ENCODE measurements at regions not wholly inside any gene's neighbourhood (a gene's known extent, or its start where the extent isn't known, plus 50 kb on each side); places are given as distances from the start of the nearest gene placed in this dataset.

GRCh38 chr2:42979870-42980763, 187.7 kb upstream of the HAAO start:
- peaks cover 73% of the 10 kb centered on the region for H3K4me1 ChIP-seq (ENCODE audit: control insufficient read depth, insufficient read depth, low read length)
- peak overlapping the region; percentile 88 for H3K27ac ChIP-seq (ENCODE audit: low read length)
- H3K27me3 ChIP-seq (ENCODE audit: control insufficient read depth, insufficient read depth, low read length), result no peaks in the 10 kb centered on the region
- peak; percentile 94 to 98 for DNase-seq
- 31% methylated on average over 3 of the region's 16 CpGs for WGBS (ENCODE audit: insufficient coverage, low lambda C conversion rate)
- H3K36me3 ChIP-seq (ENCODE audit: control insufficient read depth, insufficient read depth, low read length), result no peaks in the 10 kb centered on the region
- no peak overlapping the region for H3K4me3 ChIP-seq (ENCODE audit: low read length)
- H3K9me3 ChIP-seq (ENCODE audit: control insufficient read depth, low read depth, low read length), result peaks cover 4% of the 10 kb centered on the region

DNA sequence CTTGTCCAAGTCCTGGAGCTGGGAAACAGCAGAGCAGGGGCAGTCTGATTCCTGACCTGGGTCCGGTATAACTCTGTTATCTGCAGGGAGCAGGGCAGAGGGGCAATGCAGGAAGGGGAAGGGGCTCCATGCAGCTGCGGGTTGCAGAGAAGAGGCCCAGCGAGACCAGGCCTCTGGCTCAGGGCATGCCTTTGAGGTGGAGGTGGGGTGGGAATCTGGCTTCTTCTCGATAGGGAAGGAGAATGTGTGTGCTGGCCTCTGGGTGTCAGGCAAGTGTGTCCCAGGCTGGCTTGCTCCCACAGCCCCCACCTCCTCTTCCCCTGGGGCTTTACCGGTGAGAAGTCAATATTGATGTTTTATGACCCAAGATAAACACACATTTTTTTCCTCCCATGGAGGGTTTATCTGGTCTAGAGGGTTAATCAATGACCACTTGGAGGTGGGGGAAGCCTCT, 187.1 kb upstream of the HAAO start:
- WGBS (ENCODE audit: insufficient coverage, low lambda C conversion rate), result no CpG with 5 or more reads among the region's 5 CpGs
- Histone ChIP-seq H3K27ac (ENCODE audit: low read length) (peak overlapping the region; percentile 88), H3K9me3 (ENCODE audit: control insufficient read depth, low read depth, low read length) (peaks cover 4% of the 10 kb centered on the region), H3K27me3 (ENCODE audit: control insufficient read depth, insufficient read depth, low read length) (no peaks in the 10 kb centered on the region), H3K4me1 (ENCODE audit: control insufficient read depth, insufficient read depth, low read length) (peaks cover 80% of the 10 kb centered on the region), H3K4me3 (ENCODE audit: low read length) (no peak overlapping the region), H3K36me3 (ENCODE audit: control insufficient read depth, insufficient read depth, low read length) (no peaks in the 10 kb centered on the region)
- DNase-seq, result no peak

DNA sequence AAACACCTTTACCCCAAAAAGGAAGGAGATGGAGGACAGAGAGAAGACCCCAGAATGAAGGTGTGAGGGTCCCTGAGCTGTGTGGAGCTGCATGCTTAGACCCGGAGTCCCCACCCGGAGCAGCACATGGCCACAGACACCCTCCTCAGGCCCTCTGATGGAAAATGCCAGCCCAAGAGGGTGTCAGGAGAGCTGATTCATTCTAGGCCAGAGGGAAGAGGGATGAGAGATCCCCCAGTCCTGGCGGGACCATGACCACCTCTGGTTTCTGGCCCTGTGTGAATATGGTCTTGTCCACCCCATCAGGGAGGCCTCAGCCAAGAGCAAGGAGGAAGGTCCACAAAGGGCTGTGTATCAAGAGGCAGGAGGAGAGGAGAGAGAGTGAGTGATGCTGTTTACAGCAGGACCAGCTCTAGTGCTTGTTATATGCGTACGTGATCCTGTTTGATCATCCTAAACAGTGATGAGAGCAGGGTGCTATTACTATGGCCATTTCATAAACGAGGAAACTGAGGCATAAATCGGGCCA, 186.6 kb upstream of the HAAO start:
- peaks cover 4% of the 10 kb centered on the region for H3K9me3 ChIP-seq (ENCODE audit: control insufficient read depth, low read depth, low read length)
- H3K27ac ChIP-seq (ENCODE audit: low read length), result peak overlapping the region; percentile 75
- DNase-seq, result peak in 1 of 2 donors; percentile 63
- H3K36me3 ChIP-seq (ENCODE audit: control insufficient read depth, insufficient read depth, low read length), result no peaks in the 10 kb centered on the region
- H3K4me3 ChIP-seq (ENCODE audit: low read length), result no peak overlapping the region
- peaks cover 83% of the 10 kb centered on the region for H3K4me1 ChIP-seq (ENCODE audit: control insufficient read depth, insufficient read depth, low read length)
- no peaks in the 10 kb centered on the region for H3K27me3 ChIP-seq (ENCODE audit: control insufficient read depth, insufficient read depth, low read length)
- whole genome bisulfite sequencing (ENCODE audit: insufficient coverage, low lambda C conversion rate), result no CpG with 5 or more reads among the region's 7 CpGs

DNA sequence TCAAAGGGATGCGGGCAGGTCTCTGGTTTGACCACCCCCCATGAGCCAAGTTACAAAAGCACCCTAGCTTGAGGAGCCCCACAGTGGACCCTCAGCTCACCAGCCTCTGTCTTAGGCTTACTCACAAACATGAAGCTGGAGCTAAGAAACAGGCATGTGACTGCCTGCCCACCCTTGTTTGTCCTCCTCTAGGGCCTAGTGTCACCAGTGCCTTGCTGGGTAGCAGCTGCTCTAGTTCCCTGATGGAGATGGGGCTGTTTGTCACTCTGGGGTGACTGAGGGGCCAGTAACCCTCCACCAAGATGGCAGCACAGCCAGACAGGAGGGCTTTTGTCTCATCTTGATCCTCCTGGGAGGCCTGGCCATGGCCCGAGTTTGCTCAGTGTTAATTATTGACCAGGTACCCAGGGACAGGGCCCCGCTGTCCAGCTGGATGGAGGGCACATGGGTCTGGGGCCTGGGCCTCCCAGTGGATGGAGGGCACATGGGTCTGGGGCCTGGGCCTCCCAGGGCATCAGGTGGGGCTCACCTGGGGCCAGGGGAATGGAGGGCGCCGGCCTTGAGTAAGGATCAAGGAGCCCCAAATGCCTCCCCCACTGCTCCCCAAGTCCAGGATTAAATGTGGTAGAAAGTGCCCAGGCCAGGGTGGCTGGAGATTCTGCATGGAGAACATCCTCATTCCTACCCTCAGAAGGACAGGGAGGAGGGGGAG, 185.9 kb upstream of the HAAO start:
- WGBS (ENCODE audit: insufficient coverage, low lambda C conversion rate), result no CpG with 5 or more reads among the region's 5 CpGs
- Histone ChIP-seq H3K9me3 (ENCODE audit: control insufficient read depth, low read depth, low read length) (peaks cover 4% of the 10 kb centered on the region), H3K4me3 (ENCODE audit: low read length) (no peak overlapping the region), H3K27ac (ENCODE audit: low read length) (peak overlapping the region; percentile 75), H3K27me3 (ENCODE audit: control insufficient read depth, insufficient read depth, low read length) (no peaks in the 10 kb centered on the region), H3K4me1 (ENCODE audit: control insufficient read depth, insufficient read depth, low read length) (peaks cover 82% of the 10 kb centered on the region), H3K36me3 (ENCODE audit: control insufficient read depth, insufficient read depth, low read length) (no peaks in the 10 kb centered on the region)
- peak in 1 of 2 donors; percentile 69 for DNase-seq

GRCh38 chr2:42977270-42978174, 185.1 kb upstream of the HAAO start:
- WGBS (ENCODE audit: insufficient coverage, low lambda C conversion rate), result 90% methylated on average over 2 of the region's 12 CpGs
- peaks cover 2% of the 10 kb centered on the region for H3K36me3 ChIP-seq (ENCODE audit: control insufficient read depth, insufficient read depth, low read length)
- H3K27ac ChIP-seq (ENCODE audit: low read length), result peak overlapping the region; percentile 75

DNA sequence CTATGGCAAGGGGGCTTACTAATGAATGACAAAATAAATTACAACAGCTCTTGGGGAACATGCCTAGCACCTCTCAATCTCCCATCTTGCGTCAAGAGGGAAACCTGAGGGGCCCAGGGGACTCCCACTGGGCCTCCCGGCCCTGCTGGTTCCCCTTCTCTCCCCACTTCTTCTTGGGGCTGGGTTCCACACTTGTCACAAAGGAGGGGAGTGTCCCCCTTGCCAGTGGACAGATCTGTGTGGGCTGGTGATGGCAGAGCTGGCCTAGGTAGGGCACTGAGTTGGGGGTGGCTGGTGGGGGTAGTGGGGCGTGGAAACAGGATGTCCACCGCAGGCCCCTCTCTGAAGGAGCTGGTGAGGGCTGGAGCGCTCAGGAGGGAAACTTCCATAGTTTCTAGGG, 184.0 kb upstream of the HAAO start:
- peaks cover 75% of the 10 kb centered on the region for H3K4me1 ChIP-seq (ENCODE audit: control insufficient read depth, insufficient read depth, low read length)
- WGBS (ENCODE audit: insufficient coverage, low lambda C conversion rate), result no CpG with 5 or more reads among the region's 5 CpGs
- DNase-seq, result no peak
- no peaks in the 10 kb centered on the region for H3K27me3 ChIP-seq (ENCODE audit: control insufficient read depth, insufficient read depth, low read length)
- H3K27ac ChIP-seq (ENCODE audit: low read length), result peak overlapping the region; percentile 75
- peaks cover 9% of the 10 kb centered on the region for H3K36me3 ChIP-seq (ENCODE audit: control insufficient read depth, insufficient read depth, low read length)
- peaks cover 5% of the 10 kb centered on the region for H3K9me3 ChIP-seq (ENCODE audit: control insufficient read depth, low read depth, low read length)
- no peak overlapping the region for H3K4me3 ChIP-seq (ENCODE audit: low read length)

More at GRCh38 chr2:42977270-42978174, 185.1 kb upstream of the HAAO start:
- H3K4me3 ChIP-seq (ENCODE audit: low read length), result no peak overlapping the region
- H3K4me1 ChIP-seq (ENCODE audit: control insufficient read depth, insufficient read depth, low read length), result peaks cover 75% of the 10 kb centered on the region
- H3K27me3 ChIP-seq (ENCODE audit: control insufficient read depth, insufficient read depth, low read length), result no peaks in the 10 kb centered on the region
- peaks cover 9% of the 10 kb centered on the region for H3K9me3 ChIP-seq (ENCODE audit: control insufficient read depth, low read depth, low read length)
- DNase-seq, result no peak

DNA sequence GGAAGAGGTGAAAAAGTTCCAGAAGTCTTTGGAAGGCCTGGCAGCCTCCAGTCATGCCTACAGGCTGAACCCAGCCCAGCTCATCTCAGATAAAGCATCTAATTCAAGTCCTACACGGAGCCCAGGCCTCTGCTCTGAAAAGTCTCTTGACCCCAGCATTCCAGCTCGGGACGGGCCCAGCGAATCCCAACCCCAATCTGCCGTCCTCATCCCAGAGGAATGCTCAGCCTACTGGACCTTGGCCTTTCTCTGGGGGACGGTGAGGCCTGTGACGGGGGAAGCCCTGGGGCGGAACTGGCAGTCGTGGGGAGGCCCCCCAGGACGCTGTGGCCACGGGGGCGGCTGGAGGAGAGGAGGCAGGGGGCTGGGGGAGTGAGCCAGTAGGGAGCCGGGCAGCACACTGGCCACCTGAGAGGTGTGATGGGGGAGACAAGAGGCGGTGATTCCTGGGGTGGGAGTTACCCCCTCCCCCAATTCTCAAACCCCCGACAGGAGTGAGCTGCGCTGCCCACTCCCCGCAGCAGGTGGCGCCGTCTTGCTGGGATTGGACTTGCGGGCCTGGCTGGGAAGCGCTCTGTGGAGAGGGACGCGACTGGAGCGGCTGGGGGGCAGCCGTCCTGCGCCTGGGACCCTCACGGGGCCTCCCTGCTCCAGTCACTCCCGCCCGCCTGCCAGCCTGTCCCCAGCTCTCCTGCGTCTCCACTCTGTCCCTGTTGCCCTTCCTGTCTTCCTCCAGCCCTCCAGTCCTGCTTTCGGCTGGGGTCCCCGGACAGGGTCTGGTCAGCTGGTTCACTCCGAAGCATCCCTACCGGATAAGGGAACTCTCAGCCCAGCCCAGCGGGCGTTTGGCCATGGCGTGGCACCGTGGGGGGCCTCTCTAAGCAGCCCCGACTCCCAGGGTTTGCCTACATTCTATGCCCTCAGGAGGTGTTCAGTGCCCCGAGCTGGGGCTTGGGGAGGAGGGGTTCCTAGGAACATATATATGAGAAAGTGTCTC, 182.6 kb upstream of the HAAO start:
- no CpG with 5 or more reads among the region's 40 CpGs for whole genome bisulfite sequencing (ENCODE audit: insufficient coverage, low lambda C conversion rate)

DNA sequence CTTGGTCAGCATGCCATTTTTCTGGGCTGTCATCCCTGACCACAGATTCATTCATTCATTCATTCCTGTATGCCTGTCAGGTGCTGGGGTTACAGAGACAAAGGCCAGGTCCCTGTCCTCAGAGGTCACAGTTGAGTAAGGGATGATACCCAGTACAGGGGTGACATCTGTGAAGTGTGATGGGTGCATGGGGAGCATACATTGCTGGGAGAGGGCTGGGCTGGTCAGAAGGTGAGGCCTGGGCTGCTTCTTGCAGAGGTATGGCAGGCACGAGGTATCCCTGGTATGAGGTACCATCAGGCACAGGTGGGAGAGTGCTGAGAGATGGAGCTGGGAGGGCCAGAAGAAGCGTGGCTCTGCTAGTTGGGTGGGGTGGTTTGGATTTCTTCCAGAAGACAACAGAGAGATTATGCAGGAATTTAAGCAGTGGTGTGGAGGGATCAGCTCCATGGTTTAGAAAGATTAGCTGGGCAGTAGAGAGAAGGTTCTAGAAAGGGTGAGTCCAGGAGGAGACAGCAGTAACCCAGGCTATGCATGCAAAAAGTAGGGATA, 181.9 kb upstream of the HAAO start:
- peak in 1 of 2 donors; percentile 46 for DNase-seq
- peaks cover 58% of the 10 kb centered on the region for H3K4me1 ChIP-seq (ENCODE audit: control insufficient read depth, insufficient read depth, low read length)

More for the DNA sequence above, 182.6 kb upstream of the HAAO start:
- Histone ChIP-seq H3K27ac (ENCODE audit: low read length) (peak overlapping the region; percentile 86), H3K4me1 (ENCODE audit: control insufficient read depth, insufficient read depth, low read length) (peaks cover 62% of the 10 kb centered on the region), H3K9me3 (ENCODE audit: control insufficient read depth, low read depth, low read length) (peaks cover 5% of the 10 kb centered on the region), H3K4me3 (ENCODE audit: low read length) (peak overlapping the region; percentile 32), H3K27me3 (ENCODE audit: control insufficient read depth, insufficient read depth, low read length) (no peaks in the 10 kb centered on the region), H3K36me3 (ENCODE audit: control insufficient read depth, insufficient read depth, low read length) (peaks cover 12% of the 10 kb centered on the region)
- peak; percentile 78 to 87 for DNase-seq

DNA sequence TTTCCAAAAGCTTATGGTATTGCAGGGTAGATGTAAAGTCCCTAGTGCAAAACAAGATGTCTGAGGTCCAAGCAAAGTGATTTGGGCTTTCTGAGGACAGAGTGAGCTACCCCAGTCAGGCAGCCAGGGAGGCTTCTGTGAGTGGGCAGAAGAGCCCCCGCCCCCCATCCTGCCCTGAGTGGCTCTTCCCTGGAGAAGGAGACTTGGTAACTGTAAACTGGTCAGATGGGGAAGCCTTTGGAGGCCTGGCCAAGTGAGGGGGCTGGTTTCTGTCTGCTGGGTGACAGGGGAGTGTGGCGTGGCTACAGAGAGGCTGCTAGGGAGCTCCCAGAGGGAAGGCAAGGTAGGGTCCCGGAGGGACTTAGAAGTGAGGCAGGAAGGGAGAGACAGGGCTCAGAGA, 181.3 kb upstream of the HAAO start:
- WGBS (ENCODE audit: insufficient coverage, low lambda C conversion rate), result no CpG with 5 or more reads among the region's 3 CpGs
- H3K4me3 ChIP-seq (ENCODE audit: low read length), result no peak overlapping the region
- peaks cover 12% of the 10 kb centered on the region for H3K36me3 ChIP-seq (ENCODE audit: control insufficient read depth, insufficient read depth, low read length)
- peaks cover 5% of the 10 kb centered on the region for H3K9me3 ChIP-seq (ENCODE audit: control insufficient read depth, low read depth, low read length)
- peak overlapping the region; percentile 86 for H3K27ac ChIP-seq (ENCODE audit: low read length)
- DNase-seq, result no peak
- peaks cover 52% of the 10 kb centered on the region for H3K4me1 ChIP-seq (ENCODE audit: control insufficient read depth, insufficient read depth, low read length)
- H3K27me3 ChIP-seq (ENCODE audit: control insufficient read depth, insufficient read depth, low read length), result no peaks in the 10 kb centered on the region

More for the DNA sequence above, 181.9 kb upstream of the HAAO start:
- WGBS (ENCODE audit: insufficient coverage, low lambda C conversion rate), result no CpG with 5 or more reads among the region's 2 CpGs
- peak overlapping the region; percentile 86 for H3K27ac ChIP-seq (ENCODE audit: low read length)
- no peaks in the 10 kb centered on the region for H3K27me3 ChIP-seq (ENCODE audit: control insufficient read depth, insufficient read depth, low read length)
- H3K36me3 ChIP-seq (ENCODE audit: control insufficient read depth, insufficient read depth, low read length), result peaks cover 12% of the 10 kb centered on the region
- H3K4me3 ChIP-seq (ENCODE audit: low read length), result no peak overlapping the region
- H3K9me3 ChIP-seq (ENCODE audit: control insufficient read depth, low read depth, low read length), result peaks cover 5% of the 10 kb centered on the region

All from large intestine (tissue), 3 donors.